T-cell (primary cell): ENCODE measurements at regions not wholly inside any gene's neighbourhood (a gene's known extent, or its start where the extent isn't known, plus 50 kb on each side); places are given as distances from the start of the nearest gene placed in this dataset.

Source experiments
- ATAC-seq, 4 experiments: fragments of 200-7000 bp in 3 of 4; fragments of 150-1000 bp in 1 of 4; cut with Tn5 transposase; replicated peaks in 1 of 4; 1 replicate in 3 of 4; 2 replicates in 1 of 4; pipeline ENCODE4 v1.10.0; 2021; ENCODE audit warnings: moderate library complexity in 3 of 4, mild to moderate bottlenecking in 2 of 4, moderate number of reproducible peaks in 1 of 4
- CTCF ChIA-PET, 2 donors: fragments of 300-600 bp; sonication (Branson Sonifier 250); formaldehyde crosslinking; loops; one replicate each; lab custom pipeline; 2022; ENCODE audit warnings: antibody characterized with exemption in 2 of 2; lab: Charles Lee
- POLR2A ChIA-PET, 2 donors: fragments of 300-600 bp; sonication (Branson Sonifier 250); formaldehyde crosslinking; loops; one replicate each; lab custom pipeline; 2022; ENCODE audit warnings: antibody characterized with exemption in 2 of 2; lab: Charles Lee
- DNase-seq, 35 experiments: peaks; one replicate each; pipeline versions ENCODE4 v3.0.0 to v3.0.0-alpha.2; 2013 to 2023
- H3K27ac ChIP-seq: one replicate; pipeline ENCODE4 v1.5.1; 2013; ENCODE audit warnings: low read length
- H3K27me3 ChIP-seq, 2 experiments: replicated peaks in 1 of 2; 1 replicate in 1 of 2; 2 replicates in 1 of 2; pipeline versions ENCODE4 v1.6.1 to v1.7.0; 2013; ENCODE audit warnings: low read length in 1 of 2, mixed read lengths in 1 of 2; ENCODE audit not compliant: control insufficient read depth in 2 of 2, insufficient read depth in 2 of 2; ENCODE audit errors: extremely low read depth in 1 of 2
- H3K36me3 ChIP-seq, 2 donors: 1 replicate in 1 of 2; 2 replicates in 1 of 2; pipeline versions ENCODE4 v1.6.1 to v1.7.0; 2013; ENCODE audit warnings: low read length in 1 of 2; ENCODE audit not compliant: control insufficient read depth in 2 of 2, insufficient read depth in 1 of 2; ENCODE audit errors: extremely low read depth in 1 of 2
- H3K4me1 ChIP-seq, 2 experiments: 1 replicate in 1 of 2; 2 replicates in 1 of 2; pipeline versions ENCODE4 v1.6.1 to v1.7.0; 2013; ENCODE audit warnings: low read length in 2 of 2, mixed read lengths in 1 of 2; ENCODE audit not compliant: insufficient read depth in 2 of 2, control insufficient read depth in 1 of 2; ENCODE audit errors: extremely low read depth in 1 of 2
- H3K4me3 ChIP-seq, 2 donors: 1 replicate in 1 of 2; 2 replicates in 1 of 2; pipeline versions ENCODE4 v1.5.1 to v1.7.0; 2013; ENCODE audit warnings: mild to moderate bottlenecking in 2 of 2, low read length in 1 of 2, moderate library complexity in 1 of 2; ENCODE audit not compliant: control insufficient read depth in 1 of 2; ENCODE audit errors: extremely low read depth in 1 of 2
- H3K9me3 ChIP-seq: 2 replicates; pipeline ENCODE4 v1.7.0; 2013
- H3K27ac Mint-ChIP-seq, 2 donors: one replicate each; pipeline ENCODE4 v1.8.0; 2020 to 2021; ENCODE audit warnings: mild to moderate bottlenecking in 2 of 2, mixed read lengths in 2 of 2
- H3K27me3 Mint-ChIP-seq, 2 donors: one replicate each; pipeline ENCODE4 v1.8.0; 2021 to 2022; ENCODE audit warnings: mixed read lengths in 2 of 2
- H3K36me3 Mint-ChIP-seq: one replicate; pipeline ENCODE4 v1.8.0; 2021; ENCODE audit warnings: mixed read lengths
- H3K4me1 Mint-ChIP-seq, 3 donors: one replicate each; pipeline ENCODE4 v1.8.0; 2020 to 2022; ENCODE audit warnings: mixed read lengths in 3 of 3, mild to moderate bottlenecking in 1 of 3
- H3K4me3 Mint-ChIP-seq, 3 donors: one replicate each; pipeline ENCODE4 v1.8.0; 2020 to 2022; ENCODE audit warnings: mild to moderate bottlenecking in 3 of 3, mixed read lengths in 3 of 3, moderate library complexity in 3 of 3
- H3K9me3 Mint-ChIP-seq, 3 donors: one replicate each; pipeline ENCODE4 v1.8.0; 2020 to 2022; ENCODE audit warnings: mixed read lengths in 3 of 3
- WGBS: methylation state at CpG from one replicate; pipeline ENCODE4 v1.1.5; 2013; ENCODE audit warnings: missing lambda C conversion rate; ENCODE audit not compliant: insufficient coverage; 5-methylcytosine and 5-hydroxymethylcytosine counted together

DNA sequence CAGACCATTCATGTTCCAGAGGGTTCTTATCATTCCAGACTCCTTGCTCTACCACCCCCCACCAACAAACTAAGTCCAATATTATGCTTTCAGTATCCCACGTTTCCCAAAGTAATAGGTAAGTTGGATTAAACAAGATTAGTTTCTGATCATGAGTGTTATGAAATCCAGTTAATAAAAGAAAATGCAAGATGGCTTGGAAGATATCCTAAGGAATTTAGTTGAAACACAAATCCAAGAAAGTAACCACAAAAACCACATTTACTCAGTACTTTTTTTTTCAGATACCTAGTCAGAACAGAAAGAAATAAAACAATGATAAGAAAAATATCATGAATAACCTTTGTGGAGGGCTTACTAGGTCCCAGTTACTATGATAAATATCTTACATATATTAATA, 119.4 kb upstream of the MIR17HG start:
- no peaks in the 10 kb centered on the region for H3K9me3 ChIP-seq
- Mint-ChIP-seq H3K4me3 (no peak overlapping the region), H3K4me1 (no peaks in the 10 kb centered on the region), H3K27ac (no peak overlapping the region), H3K36me3 (no peaks in the 10 kb centered on the region), H3K27me3 (peaks cover 0 to 13% of the 10 kb centered on the region in 2 donors), H3K9me3 (peaks cover 0 to 5% (median 0%) of the 10 kb centered on the region in 3 donors)
- H3K36me3 ChIP-seq, result no peaks in the 10 kb centered on the region
- no CpG with 5 or more reads among the region's 1 CpG for WGBS
- H3K4me1 ChIP-seq, result no peaks in the 10 kb centered on the region
- POLR2A ChIA-PET, result no interaction called here
- no peak for ATAC-seq
- no peak overlapping the region for H3K27ac ChIP-seq
- H3K27me3 ChIP-seq, result no peaks in the 10 kb centered on the region
- DNase-seq, result no peak
- CTCF ChIA-PET, result no interaction called here
- H3K4me3 ChIP-seq, result no peak overlapping the region

DNA sequence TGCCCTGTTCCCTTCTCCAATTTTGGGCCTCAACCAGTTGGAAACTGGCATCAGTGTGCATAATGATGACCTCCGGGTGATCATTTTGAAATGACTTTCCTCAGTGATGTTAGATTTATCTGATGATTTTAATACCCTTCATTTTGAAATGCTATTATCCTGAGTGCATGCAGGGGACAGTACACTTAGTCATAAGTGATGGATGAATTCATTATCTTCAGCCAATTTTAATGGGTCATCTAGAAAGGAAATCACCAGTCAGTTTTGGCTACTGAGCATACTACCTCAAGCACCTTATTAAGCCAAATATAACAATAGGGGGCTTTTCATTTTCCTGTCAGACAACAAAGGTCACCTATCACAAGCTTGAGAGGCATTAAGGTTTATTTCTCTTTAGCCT, 118.5 kb upstream of the MIR17HG start:
- H3K36me3 Mint-ChIP-seq, result no peaks in the 10 kb centered on the region
- H3K4me1 Mint-ChIP-seq, result no peaks in the 10 kb centered on the region
- Histone ChIP-seq H3K27ac (no peak overlapping the region), H3K4me1 (no peaks in the 10 kb centered on the region), H3K27me3 (no peaks in the 10 kb centered on the region), H3K4me3 (no peak overlapping the region), H3K9me3 (no peaks in the 10 kb centered on the region), H3K36me3 (no peaks in the 10 kb centered on the region)
- H3K4me3 Mint-ChIP-seq, result no peak overlapping the region
- DNase-seq (no peak), ATAC-seq (no peak)
- H3K27ac Mint-ChIP-seq, result no peak overlapping the region
- CTCF ChIA-PET, result no interaction called here
- H3K9me3 Mint-ChIP-seq, result peaks cover 0 to 5% (median 0%) of the 10 kb centered on the region in 3 donors
- WGBS, result no CpG with 5 or more reads among the region's 1 CpG
- H3K27me3 Mint-ChIP-seq, result peaks cover 0 to 13% of the 10 kb centered on the region in 2 donors
- POLR2A ChIA-PET, result no interaction called here

DNA sequence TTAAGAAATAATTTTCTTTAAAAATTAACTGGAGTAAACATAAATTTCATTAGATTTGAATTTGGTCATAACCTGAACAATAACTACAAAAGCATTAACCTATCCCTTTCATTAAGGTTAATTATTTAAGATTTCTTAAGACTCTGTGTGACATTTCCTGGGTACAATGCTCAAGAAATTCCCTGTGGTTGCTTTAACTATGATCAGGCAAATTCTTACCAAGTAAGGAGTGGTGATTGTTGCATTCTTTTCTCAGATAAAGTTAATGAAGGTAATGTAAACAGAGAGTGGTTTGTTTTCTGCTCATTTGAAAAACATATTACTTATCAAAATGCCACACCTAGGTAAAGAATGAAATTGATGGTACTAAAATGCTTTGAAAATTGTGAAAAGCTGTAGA, 114.8 kb upstream of the MIR17HG start:
- ChIA-PET POLR2A (no interaction called here), CTCF (no interaction called here)
- ATAC-seq (no peak), DNase-seq (no peak)
- H3K4me3 Mint-ChIP-seq, result no peak overlapping the region
- no peak overlapping the region for H3K27ac Mint-ChIP-seq
- no peaks in the 10 kb centered on the region for H3K4me1 ChIP-seq
- no peaks in the 10 kb centered on the region for H3K36me3 ChIP-seq
- H3K4me3 ChIP-seq, result no peak overlapping the region
- no peaks in the 10 kb centered on the region for H3K36me3 Mint-ChIP-seq
- H3K27me3 Mint-ChIP-seq, result no peaks in the 10 kb centered on the region
- H3K4me1 Mint-ChIP-seq, result no peaks in the 10 kb centered on the region
- no peaks in the 10 kb centered on the region for H3K27me3 ChIP-seq
- H3K27ac ChIP-seq, result no peak overlapping the region
- no peaks in the 10 kb centered on the region for H3K9me3 ChIP-seq
- no peaks in the 10 kb centered on the region for H3K9me3 Mint-ChIP-seq

DNA sequence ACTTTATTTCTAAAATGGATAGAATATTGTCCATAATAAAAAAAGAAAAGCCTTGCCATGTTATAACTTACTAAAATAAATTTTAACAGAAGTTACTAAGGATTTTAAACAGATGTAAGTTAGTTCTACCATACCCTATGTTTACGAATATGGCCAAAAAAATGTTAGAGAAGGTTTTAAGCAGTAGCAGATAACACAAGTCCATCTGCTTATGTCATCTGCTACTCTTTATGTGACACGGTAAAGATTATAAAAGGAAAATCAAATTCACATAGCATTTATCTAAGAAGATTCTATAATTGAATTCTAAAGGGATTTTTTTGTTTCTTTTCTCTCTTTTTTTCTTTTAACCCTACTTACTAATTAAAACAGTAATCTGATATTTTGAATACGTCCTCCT, 114.2 kb upstream of the MIR17HG start:
- H3K27me3 ChIP-seq, result no peaks in the 10 kb centered on the region
- no peaks in the 10 kb centered on the region for H3K36me3 Mint-ChIP-seq
- no peaks in the 10 kb centered on the region for H3K27me3 Mint-ChIP-seq
- WGBS, result no CpG with 5 or more reads among the region's 3 CpGs
- ChIA-PET CTCF (no interaction called here), POLR2A (no interaction called here)
- no peaks in the 10 kb centered on the region for H3K9me3 ChIP-seq
- H3K4me3 Mint-ChIP-seq, result no peak overlapping the region
- H3K27ac Mint-ChIP-seq, result no peak overlapping the region
- H3K4me1 Mint-ChIP-seq, result no peaks in the 10 kb centered on the region
- H3K4me1 ChIP-seq, result no peaks in the 10 kb centered on the region
- ATAC-seq (no peak), DNase-seq (no peak)
- no peaks in the 10 kb centered on the region for H3K36me3 ChIP-seq
- H3K9me3 Mint-ChIP-seq, result no peaks in the 10 kb centered on the region
- H3K27ac ChIP-seq, result no peak overlapping the region
- H3K4me3 ChIP-seq, result no peak overlapping the region

DNA sequence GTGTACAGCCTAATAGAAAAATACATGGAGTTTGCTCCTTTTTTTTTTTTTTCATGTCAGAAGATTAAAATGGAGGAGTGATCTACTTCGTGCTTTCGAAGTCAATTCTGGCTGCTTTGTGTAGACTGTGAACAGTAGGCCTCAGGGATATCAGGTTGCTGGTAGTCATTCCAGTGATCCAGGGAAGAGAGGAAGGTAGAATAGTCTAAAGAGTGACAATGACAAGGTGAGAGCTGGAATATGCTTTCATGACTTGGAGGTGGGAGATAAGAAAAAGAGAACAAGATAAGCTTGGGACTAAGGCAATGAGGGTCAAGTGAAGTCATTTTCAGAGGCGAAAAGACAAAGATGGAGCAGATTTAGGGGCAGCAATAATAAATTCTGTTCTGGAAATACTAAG, 111.3 kb upstream of the MIR17HG start:
- no peak for DNase-seq
- POLR2A ChIA-PET, result no interaction called here

DNA sequence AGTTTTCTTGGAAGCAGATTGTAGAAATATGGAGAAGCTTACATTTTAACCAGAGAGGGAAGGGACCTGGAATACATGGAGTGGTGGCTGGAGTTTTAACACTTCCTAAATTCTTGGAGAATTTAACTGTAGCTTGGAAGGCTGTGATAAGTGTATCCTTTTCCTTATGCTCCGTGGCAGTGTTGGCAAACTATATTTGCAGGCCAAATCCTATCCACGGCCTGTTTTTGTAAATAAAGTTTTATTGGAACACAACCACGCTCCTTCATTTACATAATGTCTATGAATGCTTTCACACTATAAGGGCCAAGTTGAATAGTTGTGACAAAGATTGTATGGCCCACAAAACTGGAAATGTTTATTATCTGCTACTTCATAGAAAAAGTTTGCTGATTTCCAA, 110.6 kb upstream of the MIR17HG start:
- no CpG with 5 or more reads among the region's 3 CpGs for WGBS
- no peak for ATAC-seq
- Mint-ChIP-seq H3K36me3 (no peaks in the 10 kb centered on the region), H3K9me3 (peaks cover 0 to 5% (median 0%) of the 10 kb centered on the region in 3 donors), H3K4me1 (no peaks in the 10 kb centered on the region), H3K4me3 (no peak overlapping the region), H3K27me3 (peaks cover 2 to 8% of the 10 kb centered on the region in 2 donors), H3K27ac (no peak overlapping the region)
- Histone ChIP-seq H3K9me3 (no peaks in the 10 kb centered on the region), H3K36me3 (no peaks in the 10 kb centered on the region), H3K4me1 (no peaks in the 10 kb centered on the region), H3K27me3 (no peaks in the 10 kb centered on the region), H3K27ac (no peak overlapping the region), H3K4me3 (no peak overlapping the region)
- CTCF ChIA-PET, result no interaction called here
- no peak for DNase-seq
- POLR2A ChIA-PET, result no interaction called here

More for the DNA sequence above, 111.3 kb upstream of the MIR17HG start:
- 79% methylated on average over 3 of the region's 3 CpGs for WGBS
- CTCF ChIA-PET, result no interaction called here
- no peaks in the 10 kb centered on the region for H3K9me3 ChIP-seq
- H3K27me3 Mint-ChIP-seq, result peaks cover 0 to 5% of the 10 kb centered on the region in 2 donors
- H3K36me3 Mint-ChIP-seq, result no peaks in the 10 kb centered on the region
- H3K4me3 ChIP-seq, result no peak overlapping the region
- ATAC-seq, result no peak
- H3K27me3 ChIP-seq, result no peaks in the 10 kb centered on the region
- no peaks in the 10 kb centered on the region for H3K36me3 ChIP-seq
- no peak overlapping the region for H3K27ac ChIP-seq
- H3K27ac Mint-ChIP-seq, result no peak overlapping the region
- H3K4me1 Mint-ChIP-seq, result no peaks in the 10 kb centered on the region
- no peak overlapping the region for H3K4me3 Mint-ChIP-seq
- peaks cover 0 to 5% (median 0%) of the 10 kb centered on the region in 3 donors for H3K9me3 Mint-ChIP-seq
- H3K4me1 ChIP-seq, result no peaks in the 10 kb centered on the region

DNA sequence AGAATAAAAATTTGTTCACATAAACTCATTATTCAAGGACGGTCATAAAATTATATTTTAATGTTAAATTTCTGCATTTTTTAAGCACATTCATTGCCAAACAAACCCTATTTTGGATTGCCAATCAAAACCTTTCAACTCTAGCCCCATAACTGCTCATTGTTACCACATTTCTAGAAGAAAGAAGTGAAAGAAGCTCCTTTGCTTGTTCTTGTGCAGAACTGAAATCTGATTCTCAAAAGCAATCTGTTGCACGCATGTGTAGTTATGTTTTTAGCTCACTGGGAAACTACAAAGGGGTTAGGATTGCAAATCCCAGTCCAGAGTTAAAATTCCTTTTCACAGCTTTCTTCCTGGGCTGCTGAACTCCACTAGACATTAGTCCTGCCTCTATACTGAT, 109.5 kb upstream of the MIR17HG start:
- Histone ChIP-seq H3K36me3 (no peaks in the 10 kb centered on the region), H3K4me1 (no peaks in the 10 kb centered on the region), H3K27me3 (no peaks in the 10 kb centered on the region), H3K9me3 (no peaks in the 10 kb centered on the region), H3K27ac (no peak overlapping the region), H3K4me3 (no peak overlapping the region)
- Mint-ChIP-seq H3K9me3 (peaks cover 0 to 5% (median 0%) of the 10 kb centered on the region in 3 donors), H3K4me1 (no peaks in the 10 kb centered on the region), H3K27ac (no peak overlapping the region), H3K36me3 (no peaks in the 10 kb centered on the region), H3K27me3 (peaks cover 2 to 13% of the 10 kb centered on the region in 2 donors), H3K4me3 (no peak overlapping the region)
- DNase-seq (no peak), ATAC-seq (no peak)
- no CpG with 5 or more reads among the region's 2 CpGs for WGBS
- POLR2A ChIA-PET, result no interaction called here
- CTCF ChIA-PET, result no interaction called here
